ENCODE measurements at regions not wholly inside any gene's neighbourhood (a gene's known extent, or its start where the extent isn't known, plus 50 kb on each side); places are given as distances from the start of the nearest gene placed in this dataset.

DNA sequence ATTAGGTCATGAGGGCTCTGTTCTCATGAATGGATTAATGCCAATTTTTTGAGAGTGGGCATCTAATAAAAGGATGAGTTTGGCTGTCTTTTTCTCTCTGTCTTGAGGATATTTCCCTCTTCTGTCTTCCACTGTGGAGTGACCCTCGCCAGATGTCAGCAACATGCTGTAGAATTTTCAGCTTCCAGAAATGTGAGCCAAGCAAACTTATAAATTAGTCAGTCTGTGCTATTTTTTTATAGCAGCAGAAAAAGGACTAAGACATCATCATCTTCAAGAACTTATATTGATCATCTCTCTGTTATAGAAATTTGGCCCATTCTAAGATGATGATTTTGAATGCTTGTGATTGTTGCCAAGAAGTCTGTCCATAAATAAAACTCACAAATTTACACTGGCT, 431.4 kb downstream of the FGF9 start:
- Histone ChIP-seq H3K4me2 (ENCODE audit: low read length) (no peak overlapping the region), H3K79me2 (ENCODE audit: insufficient read depth, low read length) (no peaks in the 10 kb centered on the region), H4K20me1 (ENCODE audit: insufficient read depth) (no peaks in the 10 kb centered on the region), H2AFZ (ENCODE audit: low read depth, low read length, poor library complexity, severe bottlenecking) (no peak overlapping the region), H3K9me3 (ENCODE audit: control insufficient read depth in 1 of 2, insufficient read depth in 1 of 2, low read depth in 1 of 2, low read length in 2 of 2) (no peaks in the 10 kb centered on the region), H3K27me3 (ENCODE audit: insufficient read depth, low read length) (no peaks in the 10 kb centered on the region), H3K4me3 (replicated peaks in 1 of 2; ENCODE audit: low read depth in 1 of 2, low read length in 2 of 2) (no peak overlapping the region), H3K36me3 (ENCODE audit: control insufficient read depth in 1 of 2, insufficient read depth in 2 of 2, low read length in 2 of 2) (no peaks in the 10 kb centered on the region), H3K9ac (ENCODE audit: low read length) (no peak overlapping the region), H3K4me1 (ENCODE audit: control insufficient read depth in 1 of 2, insufficient read depth in 2 of 2, low read length in 2 of 2) (no peaks in the 10 kb centered on the region), H3K9me2 (ENCODE audit: insufficient read depth) (no peaks in the 10 kb centered on the region), H3K27ac (ENCODE audit: low read depth, low read length) (no peak overlapping the region)
- POLR2A ChIA-PET: no interaction called here
- intact Hi-C loops (cut with micrococcal nuclease): no loop called here
- TF ChIP-seq REST (IDR thresholded peaks at IDR 0.05; ENCODE audit: low read depth) (no peak), POLR2A (IDR thresholded peaks at IDR 0.05; ENCODE audit: borderline replicate concordance, extremely low read depth, insufficient read depth, insufficient read length) (no peak), JUND (IDR thresholded peaks at IDR 0.05) (no peak), EGR1 (IDR thresholded peaks at IDR 0.05; ENCODE audit: low read depth) (no peak), CEBPB (IDR thresholded peaks at IDR 0.05; ENCODE audit: low read depth) (no peak), SRF (IDR thresholded peaks at IDR 0.05; ENCODE audit: low read depth) (no peak), YY1 (IDR thresholded peaks at IDR 0.05; ENCODE audit: extremely low read depth, insufficient replicate concordance, low read depth, low read length) (no peak), TCF7L2 (IDR thresholded peaks at IDR 0.05; ENCODE audit: borderline replicate concordance, extremely low read depth, insufficient read depth, insufficient read length) (no peak)
- TF ChIP-seq, protein P1, sequence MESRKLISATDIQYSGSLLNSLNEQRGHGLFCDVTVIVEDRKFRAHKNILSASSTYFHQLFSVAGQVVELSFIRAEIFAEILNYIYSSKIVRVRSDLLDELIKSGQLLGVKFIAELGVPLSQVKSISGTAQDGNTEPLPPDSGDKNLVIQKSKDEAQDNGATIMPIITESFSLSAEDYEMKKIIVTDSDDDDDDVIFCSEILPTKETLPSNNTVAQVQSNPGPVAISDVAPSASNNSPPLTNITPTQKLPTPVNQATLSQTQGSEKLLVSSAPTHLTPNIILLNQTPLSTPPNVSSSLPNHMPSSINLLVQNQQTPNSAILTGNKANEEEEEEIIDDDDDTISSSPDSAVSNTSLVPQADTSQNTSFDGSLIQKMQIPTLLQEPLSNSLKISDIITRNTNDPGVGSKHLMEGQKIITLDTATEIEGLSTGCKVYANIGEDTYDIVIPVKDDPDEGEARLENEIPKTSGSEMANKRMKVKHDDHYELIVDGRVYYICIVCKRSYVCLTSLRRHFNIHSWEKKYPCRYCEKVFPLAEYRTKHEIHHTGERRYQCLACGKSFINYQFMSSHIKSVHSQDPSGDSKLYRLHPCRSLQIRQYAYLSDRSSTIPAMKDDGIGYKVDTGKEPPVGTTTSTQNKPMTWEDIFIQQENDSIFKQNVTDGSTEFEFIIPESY (IDR thresholded peaks at IDR 0.05; ENCODE audit: extremely low read depth, insufficient replicate concordance, low read length): no peak
- TF ChIP-seq, protein P2, sequence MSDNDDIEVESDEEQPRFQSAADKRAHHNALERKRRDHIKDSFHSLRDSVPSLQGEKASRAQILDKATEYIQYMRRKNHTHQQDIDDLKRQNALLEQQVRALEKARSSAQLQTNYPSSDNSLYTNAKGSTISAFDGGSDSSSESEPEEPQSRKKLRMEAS (IDR thresholded peaks at IDR 0.05): no peak
- TF ChIP-seq, protein P3, sequence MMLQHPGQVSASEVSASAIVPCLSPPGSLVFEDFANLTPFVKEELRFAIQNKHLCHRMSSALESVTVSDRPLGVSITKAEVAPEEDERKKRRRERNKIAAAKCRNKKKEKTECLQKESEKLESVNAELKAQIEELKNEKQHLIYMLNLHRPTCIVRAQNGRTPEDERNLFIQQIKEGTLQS (IDR thresholded peaks at IDR 0.05): no peak
- DNase-seq (ENCODE audit: low read depth, low spot score) (no peak), ATAC-seq (no peak)
- BruUV-seq (replicated peaks): no TSS peak
- CTCF ChIA-PET: no interaction called here
- RAD21 ChIA-PET (ENCODE audit: low non-redundant PET in 1 of 2, low total read pairs in 2 of 2, uncharacterized antibody in 2 of 2, unreplicated experiment in 2 of 2): no interaction called here

Measured in HCT116 (cell line).